Uterus (tissue), 2 donors: ENCODE measurements at regions not wholly inside any gene's neighbourhood (a gene's known extent, or its start where the extent isn't known, plus 50 kb on each side); places are given as distances from the start of the nearest gene placed in this dataset.

ENCODE experiments used
- POLR2A ChIP-seq, 2 donors: fragments of 450-650 bp; IDR thresholded peaks; one replicate each; pipeline ENCODE4 v1.6.1; 2016; ENCODE audit warnings: antibody characterized with exemption in 2 of 2, mild to moderate bottlenecking in 1 of 2, moderate library complexity in 1 of 2
- TF ChIP-seq, protein P1 (sequence below), 4 experiments: fragments of 200-600 bp in 2 of 4; fragments of 450-650 bp in 2 of 4; sonication (generic) in 2 of 4; IDR thresholded peaks; one replicate each; pipeline ENCODE4 v1.5.1; 2016 to 2019; ENCODE audit warnings: antibody characterized with exemption in 4 of 4, mild to moderate bottlenecking in 2 of 4, moderate library complexity in 1 of 4

- TF ChIP-seq, protein P1, sequence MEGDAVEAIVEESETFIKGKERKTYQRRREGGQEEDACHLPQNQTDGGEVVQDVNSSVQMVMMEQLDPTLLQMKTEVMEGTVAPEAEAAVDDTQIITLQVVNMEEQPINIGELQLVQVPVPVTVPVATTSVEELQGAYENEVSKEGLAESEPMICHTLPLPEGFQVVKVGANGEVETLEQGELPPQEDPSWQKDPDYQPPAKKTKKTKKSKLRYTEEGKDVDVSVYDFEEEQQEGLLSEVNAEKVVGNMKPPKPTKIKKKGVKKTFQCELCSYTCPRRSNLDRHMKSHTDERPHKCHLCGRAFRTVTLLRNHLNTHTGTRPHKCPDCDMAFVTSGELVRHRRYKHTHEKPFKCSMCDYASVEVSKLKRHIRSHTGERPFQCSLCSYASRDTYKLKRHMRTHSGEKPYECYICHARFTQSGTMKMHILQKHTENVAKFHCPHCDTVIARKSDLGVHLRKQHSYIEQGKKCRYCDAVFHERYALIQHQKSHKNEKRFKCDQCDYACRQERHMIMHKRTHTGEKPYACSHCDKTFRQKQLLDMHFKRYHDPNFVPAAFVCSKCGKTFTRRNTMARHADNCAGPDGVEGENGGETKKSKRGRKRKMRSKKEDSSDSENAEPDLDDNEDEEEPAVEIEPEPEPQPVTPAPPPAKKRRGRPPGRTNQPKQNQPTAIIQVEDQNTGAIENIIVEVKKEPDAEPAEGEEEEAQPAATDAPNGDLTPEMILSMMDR (IDR thresholded peaks at IDR 0.05), result no peak
- no peak for TF ChIP-seq POLR2A (IDR thresholded peaks at IDR 0.05)
Observed at GRCh38 chr6:40805336-40805735, 218.2 kb upstream of the LRFN2 start.
